SIG-M5 (cell line): ENCODE measurements at regions not wholly inside any gene's neighbourhood (a gene's known extent, or its start where the extent isn't known, plus 50 kb on each side); places are given as distances from the start of the nearest gene placed in this dataset.
"Not testable (repeated sequence)": the region's sequence is repeated elsewhere in the genome, so short reads cannot be mapped to it uniquely, and the experiment has no call there.

Source experiments
- DNase-seq: peaks from one replicate; lab custom pipeline; 2025; lab: John Stamatoyannopoulos, UW

DNA sequence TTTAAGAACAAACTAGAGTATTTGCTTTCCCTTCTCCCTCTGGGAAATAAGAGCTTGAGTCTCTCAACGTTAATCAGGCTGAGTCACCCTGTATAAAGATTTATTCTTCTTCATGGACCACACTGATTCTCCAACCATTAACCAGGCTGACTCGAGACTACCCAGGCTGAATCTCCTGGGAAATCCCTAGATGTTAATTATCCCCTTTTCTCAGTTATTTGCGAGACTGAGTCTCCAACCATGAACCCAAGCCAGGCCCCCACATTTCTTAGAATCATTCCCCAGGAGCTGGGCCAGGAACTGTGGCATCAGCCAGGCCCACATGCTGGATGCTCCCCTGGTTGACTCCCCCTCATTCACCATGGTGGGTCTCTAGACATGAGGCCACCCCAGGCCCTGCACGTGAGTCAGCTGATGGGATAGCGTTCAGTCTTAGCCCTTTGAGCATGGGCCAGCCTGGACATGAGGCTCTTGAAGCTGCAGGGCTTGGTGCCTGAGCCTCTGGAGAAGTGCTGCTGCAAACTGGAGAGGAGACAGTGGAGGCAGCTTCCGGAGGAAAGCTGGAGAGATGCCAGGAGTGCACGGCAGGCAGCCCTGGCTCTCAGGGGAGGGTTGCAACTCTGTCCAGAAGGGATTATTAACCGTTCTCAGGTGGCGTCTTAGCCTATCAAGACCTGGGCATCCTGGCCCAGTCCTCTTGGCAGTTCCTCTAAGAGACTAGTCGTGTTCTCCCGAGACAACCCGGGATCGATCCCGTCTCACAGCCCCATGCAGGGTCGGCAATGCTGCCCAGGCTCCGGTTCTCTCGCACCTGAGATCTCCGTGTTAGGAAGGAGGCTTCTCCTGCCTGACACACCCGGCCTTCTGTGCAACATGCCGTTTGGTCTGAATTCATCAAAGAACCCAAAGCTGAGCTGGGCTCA, 296.6 kb downstream of the ADGRD1 start:
- DNase-seq: no peak

DNA sequence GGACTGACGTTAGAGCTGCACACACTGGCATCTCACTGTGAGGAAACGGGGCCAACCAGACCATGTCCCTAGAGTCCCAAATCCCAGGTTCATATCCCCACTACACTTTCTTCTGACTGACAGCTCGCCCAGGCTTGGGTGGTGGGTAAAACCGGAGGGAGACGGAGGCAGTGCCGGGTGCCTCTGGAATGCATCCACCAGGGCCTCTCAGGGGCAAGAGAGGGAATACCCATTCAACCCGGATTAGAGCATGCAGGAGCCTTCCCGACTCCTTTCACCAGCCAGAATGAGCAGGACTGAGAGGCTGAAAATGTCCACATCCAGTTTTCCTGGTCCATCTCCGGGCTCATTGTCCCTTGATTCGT, 297.2 kb downstream of the ADGRD1 start:
- no peak for DNase-seq

DNA sequence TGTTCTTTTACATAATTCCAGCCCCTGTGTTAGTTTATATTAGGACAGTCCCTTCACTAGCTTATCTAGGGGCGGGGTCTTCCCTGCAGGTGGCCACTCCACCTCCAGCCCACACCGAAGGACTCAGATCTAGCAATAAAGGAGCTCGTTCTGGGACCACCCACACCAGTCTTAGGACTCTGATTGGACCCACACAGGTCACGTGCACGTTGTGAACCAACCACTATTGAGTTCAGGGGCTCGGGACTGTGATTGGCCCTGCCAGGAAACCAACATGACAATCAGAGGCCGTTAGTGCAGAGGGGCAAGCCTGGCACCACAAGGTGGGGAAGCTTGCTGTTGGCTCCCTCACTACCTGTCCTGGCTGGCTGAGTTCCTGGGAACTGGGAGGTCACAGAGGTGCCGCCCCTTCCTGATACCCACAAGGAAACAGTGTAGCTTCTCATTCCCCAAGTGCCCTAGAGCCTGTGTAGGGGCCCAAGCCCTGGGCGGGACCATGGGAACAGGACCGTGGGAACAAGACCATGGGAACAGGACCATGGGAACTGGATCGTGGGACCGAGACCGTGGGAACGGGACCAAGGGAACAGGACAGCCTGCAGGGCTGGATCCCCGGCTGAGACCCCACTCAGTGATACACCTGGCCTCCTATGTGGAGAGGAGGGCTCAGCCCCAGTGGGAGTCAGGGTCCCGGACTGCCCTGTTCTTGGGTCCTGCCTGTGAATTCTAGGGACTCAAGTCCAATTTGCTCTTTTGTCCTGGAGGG, 297.8 kb downstream of the ADGRD1 start:
- DNase-seq: no peak

DNA sequence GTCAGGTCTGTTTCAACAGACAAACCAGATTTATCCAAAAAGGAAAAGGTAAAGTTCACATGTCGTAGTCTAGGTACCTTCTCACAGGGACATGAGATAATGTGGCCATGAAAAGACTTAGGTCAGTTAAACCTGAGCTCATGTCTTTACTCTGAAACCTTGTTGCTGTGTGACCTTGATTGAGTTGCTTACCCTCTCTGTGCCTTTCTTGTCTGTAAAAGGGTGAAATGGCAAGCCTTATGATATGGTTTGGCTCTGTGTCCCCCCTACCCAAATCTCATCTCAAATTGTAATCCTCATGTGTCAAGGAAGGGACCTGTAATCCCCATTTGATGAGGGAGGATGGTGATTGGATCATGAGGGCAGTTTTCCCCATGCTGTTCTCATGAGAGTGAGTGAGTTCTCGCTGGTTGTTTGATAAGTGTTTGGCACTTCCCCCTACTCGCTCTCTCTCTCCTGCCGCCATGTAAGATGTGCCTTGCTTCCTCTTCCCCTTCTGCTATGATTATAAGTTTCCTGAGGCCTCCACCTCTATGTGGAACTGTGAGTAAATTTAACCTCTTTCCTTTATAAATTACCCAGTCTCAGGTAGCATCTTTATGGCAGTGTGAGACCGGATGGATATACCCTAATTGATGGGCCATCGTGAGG, 299.8 kb downstream of the ADGRD1 start:
- DNase-seq: no peak

GRCh38 chr12:131254374-131254773, 300.7 kb downstream of the ADGRD1 start:
- no peak for DNase-seq

- no peak for DNase-seq
These were observed 304.7 kb downstream of the ADGRD1 start for GRCh38 chr12:131258398-131258797.

GRCh38 chr12:131260251-131260905, 306.7 kb downstream of the ADGRD1 start:
- no peak for DNase-seq

GRCh38 chr12:131260954-131261353, 307.2 kb downstream of the ADGRD1 start:
- no peak for DNase-seq

DNA sequence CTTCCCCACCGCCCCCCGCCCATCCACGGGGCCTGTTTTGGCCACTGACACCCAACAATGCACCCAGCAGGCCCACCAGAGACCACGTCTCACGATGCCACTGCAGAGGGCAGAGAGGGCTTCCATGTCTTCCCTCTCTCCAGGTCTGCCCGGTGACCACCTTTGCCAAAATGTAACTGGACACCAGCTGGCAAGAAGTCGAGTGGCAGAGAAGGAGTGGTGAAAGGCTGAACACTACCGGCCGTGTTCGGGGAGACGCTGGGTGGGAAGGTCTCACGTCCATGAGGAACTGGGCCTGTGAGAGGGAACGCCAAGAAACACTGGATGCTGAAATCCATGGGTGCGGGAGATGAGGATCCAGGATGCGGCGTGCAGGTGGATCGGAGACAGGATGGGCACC, 308.2 kb downstream of the ADGRD1 start:
- no peak for DNase-seq

DNA sequence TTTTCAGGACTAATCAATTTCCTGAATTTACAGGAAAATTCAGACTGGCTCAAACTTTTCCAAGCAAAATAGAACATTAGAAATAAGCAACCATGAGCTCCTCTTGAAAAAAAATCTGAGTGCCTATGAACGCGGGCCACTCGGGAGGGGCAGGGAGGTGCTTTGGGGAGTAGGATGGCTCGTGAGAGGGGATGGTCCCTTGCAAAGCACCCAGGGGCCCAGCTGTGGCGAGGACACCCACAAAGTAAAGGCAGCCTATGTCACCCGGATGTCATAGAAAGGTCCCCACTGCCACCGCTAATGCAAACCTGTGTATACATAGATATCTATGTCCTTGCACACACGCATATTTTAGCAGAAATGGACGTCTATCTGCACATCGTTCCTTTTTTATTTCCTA, 309.9 kb downstream of the ADGRD1 start:
- DNase-seq: no peak

- no peak for DNase-seq
These were observed 310.9 kb downstream of the ADGRD1 start for GRCh38 chr12:131264635-131265034.

DNA sequence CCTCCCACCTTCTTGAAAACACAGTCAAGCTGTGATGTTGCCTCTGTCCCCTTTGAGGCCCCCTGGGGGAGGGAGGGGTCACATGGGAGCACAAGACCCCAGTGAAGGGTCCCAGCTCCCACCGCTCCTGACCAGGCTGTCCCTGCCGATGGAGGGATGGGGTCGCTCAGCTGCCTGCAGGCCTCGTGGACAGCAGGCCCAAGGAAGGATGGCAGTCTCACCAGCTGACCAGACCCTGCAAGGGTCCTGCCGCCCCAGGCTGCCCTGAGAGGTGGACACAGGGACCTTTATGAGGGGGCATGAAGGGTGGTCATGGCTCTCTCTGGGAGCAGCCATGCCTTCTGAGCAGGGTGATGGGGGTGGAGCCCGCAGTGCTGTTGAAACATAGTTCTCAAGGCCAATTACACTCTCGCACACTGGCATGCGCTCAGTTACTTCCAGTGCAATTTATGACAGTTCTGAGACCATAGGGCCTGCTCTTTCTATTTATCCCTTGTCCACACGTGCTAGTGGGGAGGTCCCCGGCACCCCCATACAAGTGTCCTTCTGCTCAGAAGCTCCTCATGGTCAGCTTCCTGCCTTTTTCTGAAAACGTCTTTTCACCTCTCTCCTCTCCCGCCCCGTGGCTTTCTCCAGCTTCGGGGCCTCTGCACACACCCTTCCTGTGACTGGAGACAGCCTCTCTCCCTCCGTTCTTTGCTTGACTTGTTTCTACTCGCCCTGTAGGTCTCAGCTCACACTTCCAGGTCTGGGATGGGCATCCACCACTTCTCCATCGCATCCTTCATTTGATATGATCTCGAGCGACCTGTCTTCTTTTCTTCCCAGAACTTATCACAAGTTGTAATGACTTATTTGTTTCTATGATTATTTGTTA, 313.1 kb downstream of the ADGRD1 start:
- no peak for DNase-seq

DNA sequence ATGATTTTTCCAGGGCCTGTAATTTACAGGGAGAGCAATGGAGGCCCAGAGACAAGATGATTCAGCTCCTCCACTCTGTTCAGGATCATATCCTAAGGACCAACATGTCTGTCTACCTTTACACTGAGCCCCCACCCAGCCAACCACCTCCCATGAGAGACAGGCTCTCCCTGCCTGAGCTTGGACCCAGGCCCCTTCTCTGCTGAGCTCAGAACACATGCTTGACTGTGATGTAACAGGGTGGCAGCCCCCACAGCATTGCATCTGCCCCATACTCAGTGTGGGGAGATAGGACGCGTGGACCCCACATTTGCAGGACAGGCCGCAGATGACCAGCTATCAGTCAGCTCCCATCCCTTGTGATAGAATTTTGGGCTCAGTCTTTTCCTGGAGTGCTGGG, 313.9 kb downstream of the ADGRD1 start:
- DNase-seq: no peak

DNA sequence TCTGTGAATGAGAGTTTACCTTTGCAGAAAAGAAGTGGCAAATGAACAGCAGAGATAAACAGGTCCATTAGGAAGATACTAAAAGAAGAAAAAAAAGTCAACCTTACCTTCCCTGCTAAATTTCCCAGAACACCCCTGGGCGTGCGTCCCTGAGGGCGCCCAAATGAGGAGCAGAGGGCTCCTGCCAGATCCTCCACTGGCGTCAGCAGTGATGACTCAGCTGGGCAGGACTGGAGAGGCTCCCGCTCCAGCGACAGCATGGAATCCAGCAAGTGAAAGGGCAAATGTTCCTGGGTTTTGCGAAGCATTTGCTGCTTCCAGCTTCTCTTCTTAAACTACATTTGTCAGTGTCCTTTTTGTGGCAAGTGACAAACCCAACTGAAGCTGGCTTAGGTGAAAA, 314.4 kb downstream of the ADGRD1 start:
- DNase-seq: not testable (repeated sequence)

GRCh38 chr12:131268571-131268970, 314.9 kb downstream of the ADGRD1 start:
- not testable (repeated sequence) for DNase-seq

DNA sequence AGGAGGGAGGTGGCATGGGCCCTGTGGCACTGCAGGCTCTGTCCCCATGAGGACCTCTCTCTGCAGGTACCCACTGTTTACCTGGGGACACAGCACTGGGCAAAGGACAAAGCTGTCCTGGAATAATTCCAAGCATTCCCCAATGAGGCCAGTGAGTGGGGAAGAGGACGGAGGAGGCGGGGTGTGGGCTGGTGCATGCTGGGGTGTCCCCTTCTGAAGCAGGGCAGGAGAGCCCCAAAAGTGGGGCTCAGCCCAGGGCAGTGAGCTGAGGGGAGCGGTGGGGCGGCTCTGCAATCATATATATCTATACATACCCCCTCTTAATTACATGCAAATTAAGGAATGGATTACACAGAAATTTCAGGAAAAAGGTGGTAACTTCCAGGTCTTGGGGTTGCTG, 315.8 kb downstream of the ADGRD1 start:
- DNase-seq: no peak

DNA sequence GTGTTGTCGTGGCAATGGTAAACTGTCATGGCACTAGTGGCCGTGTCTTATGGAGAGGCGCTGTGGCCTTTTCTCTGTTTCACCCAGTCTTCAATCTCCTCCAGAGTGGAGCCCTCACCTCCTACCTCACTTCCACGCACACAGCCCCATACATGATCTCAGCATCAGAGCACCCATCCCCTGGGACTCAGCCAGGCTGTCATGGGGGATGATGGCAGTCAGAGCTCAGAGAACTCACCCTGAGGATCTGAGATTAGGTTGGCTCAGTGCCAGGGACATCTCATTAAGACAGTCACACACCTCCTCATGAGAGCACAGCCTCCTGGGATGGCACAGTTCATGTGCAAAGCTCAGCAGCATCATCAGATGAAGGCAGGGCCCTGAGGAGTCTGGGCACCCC, 316.3 kb downstream of the ADGRD1 start:
- not testable (repeated sequence) for DNase-seq

GRCh38 chr12:131271724-131272123, 318.0 kb downstream of the ADGRD1 start:
- DNase-seq: no peak

- DNase-seq: not testable (repeated sequence)
These were observed 318.6 kb downstream of the ADGRD1 start for GRCh38 chr12:131272283-131272814.

DNA sequence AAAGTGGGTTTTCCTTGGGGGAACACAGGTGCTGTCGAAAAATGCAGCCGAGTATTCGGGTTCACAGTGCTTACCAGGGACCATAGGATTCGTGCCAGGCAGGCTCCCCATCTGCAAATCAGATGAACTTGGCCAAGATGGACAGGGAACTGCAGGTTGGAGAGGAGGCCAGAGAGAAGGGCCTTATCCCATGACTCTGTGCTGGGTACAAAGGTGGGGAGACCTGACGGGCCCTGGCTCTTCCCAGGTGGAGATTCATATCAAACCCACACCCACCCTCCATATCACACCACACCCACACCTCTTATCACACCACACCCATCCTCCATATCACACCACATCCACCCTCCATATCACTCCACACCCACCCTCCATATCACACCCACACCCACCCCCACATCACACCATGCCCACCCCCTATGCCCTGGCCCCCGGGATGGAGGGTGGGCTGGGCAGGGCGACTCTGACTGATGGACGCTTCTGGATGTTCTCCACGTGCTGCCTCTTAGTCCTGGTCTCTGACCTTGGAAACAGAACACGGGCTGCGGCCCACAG, 319.7 kb downstream of the ADGRD1 start:
- no peak for DNase-seq

DNA sequence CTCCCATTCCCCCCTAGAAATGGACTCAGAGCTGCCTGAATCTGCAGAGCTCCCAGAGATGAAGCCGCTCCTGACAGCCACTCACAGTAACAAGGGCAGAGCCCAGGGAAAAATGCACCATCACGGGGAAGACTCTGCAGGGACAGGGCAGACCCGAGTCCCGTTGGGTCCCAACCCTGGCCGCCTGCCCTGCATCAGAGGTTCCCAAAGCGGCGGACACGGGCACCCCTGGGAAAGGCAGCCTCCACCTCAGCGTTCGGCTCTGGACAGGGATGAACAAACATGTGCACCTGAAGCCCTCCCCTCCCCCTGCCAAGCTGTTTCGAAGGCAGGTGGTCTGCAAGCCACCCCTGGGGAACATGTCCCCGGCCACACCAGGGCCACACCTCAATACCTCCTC, 320.4 kb downstream of the ADGRD1 start:
- no peak for DNase-seq
